A673 (cell line): ENCODE measurements at regions not wholly inside any gene's neighbourhood (a gene's known extent, or its start where the extent isn't known, plus 50 kb on each side); places are given as distances from the start of the nearest gene placed in this dataset.

Experiments
- BruUV-seq: library from RNA; stranded (reverse); fragments of 400-500 nt; replicated peaks from 2 replicates; lab custom pipeline; 2021; lab: Mats Ljungman, UMichigan
- CTCF ChIA-PET: fragments of 300-600 bp; sonication (Branson Sonifier 250); formaldehyde crosslinking; loops from one replicate; lab custom pipeline; 2022; ENCODE audit warnings: antibody characterized with exemption; lab: Charles Lee
- POLR2A ChIA-PET: fragments of 300-600 bp; sonication (Branson Sonifier 250); formaldehyde crosslinking; loops from one replicate; lab custom pipeline; 2022; ENCODE audit warnings: antibody characterized with exemption; ENCODE audit not compliant: low non-redundant PET; lab: Charles Lee
- DNase-seq: peaks from one replicate; pipeline ENCODE4 v3.0.0-alpha.2; 2015; ENCODE audit warnings: low spot score
- H3K27ac ChIP-seq: fragments of 200-600 bp; sonication (generic); 2 replicates; pipeline ENCODE4 v1.5.1; 2016; ENCODE audit warnings: mixed run types, low read depth, mild to moderate bottlenecking, mixed read lengths, antibody characterized with exemption, low read length; ENCODE audit not compliant: poor library complexity, severe bottlenecking
- H3K27me3 ChIP-seq: fragments of 200-600 bp; sonication (generic); replicated peaks from 2 replicates; pipeline ENCODE4 v1.6.1; 2017; ENCODE audit warnings: mixed run types, low read depth, mild to moderate bottlenecking, mixed read lengths, antibody characterized with exemption, low read length; ENCODE audit not compliant: insufficient read depth, poor library complexity
- H3K36me3 ChIP-seq: fragments of 200-600 bp; sonication (generic); 2 replicates; pipeline ENCODE4 v1.6.1; 2016; ENCODE audit warnings: mixed run types, mild to moderate bottlenecking, mixed read lengths, antibody characterized with exemption, low read length; ENCODE audit not compliant: insufficient read depth, poor library complexity, severe bottlenecking
- H3K4me1 ChIP-seq: fragments of 200-600 bp; sonication (generic); 2 replicates; pipeline ENCODE4 v1.6.1; 2017; ENCODE audit warnings: mixed run types, mild to moderate bottlenecking, mixed read lengths, antibody characterized with exemption, low read length; ENCODE audit not compliant: insufficient read depth, poor library complexity, severe bottlenecking
- H3K4me3 ChIP-seq: fragments of 200-600 bp; sonication (generic); 2 replicates; pipeline ENCODE4 v1.5.1; 2016; ENCODE audit warnings: low read depth, mixed run types, mild to moderate bottlenecking, mixed read lengths, low read length; ENCODE audit not compliant: poor library complexity, severe bottlenecking
- H3K9me3 ChIP-seq: fragments of 200-600 bp; sonication (generic); 2 replicates; pipeline ENCODE4 v1.6.1; 2016; ENCODE audit warnings: mixed run types, low read depth, mild to moderate bottlenecking, mixed read lengths, antibody characterized with exemption, low read length; ENCODE audit not compliant: poor library complexity, severe bottlenecking
- CTCF ChIP-seq: fragments of 300-800, 200-600 bp; sonication (generic); conservative IDR thresholded peaks from 2 replicates; pipeline ENCODE4 v1.5.1; 2017; ENCODE audit warnings: low read depth, mild to moderate bottlenecking, antibody characterized with exemption, low read length, moderate library complexity, mixed read lengths
- EZH2 ChIP-seq: fragments of 200-600 bp; sonication (generic); IDR thresholded peaks from 2 replicates; pipeline ENCODE4 v1.6.1; 2017; ENCODE audit warnings: borderline replicate concordance, low read depth, mild to moderate bottlenecking, mixed read lengths, antibody characterized with exemption, low read length; ENCODE audit not compliant: poor library complexity, severe bottlenecking
- intact Hi-C: fragments of 100-400 bp; cut with micrococcal nuclease; formaldehyde crosslinking; loops from one replicate; pipeline ENCODE4 v1.10.0; 2022; ENCODE audit not compliant: unreplicated experiment

GRCh38 chr10:106278383-106278782, 886.1 kb downstream of the SORCS1 start:
- Histone ChIP-seq H3K9me3 (no peaks in the 10 kb centered on the region), H3K4me1 (no peaks in the 10 kb centered on the region), H3K36me3 (no peaks in the 10 kb centered on the region), H3K4me3 (no peak overlapping the region), H3K27ac (no peak overlapping the region), H3K27me3 (no peaks in the 10 kb centered on the region)
- ChIA-PET CTCF (no interaction called here), POLR2A (no interaction called here)
- intact Hi-C loops, result no loop called here
- no TSS peak for BruUV-seq
- DNase-seq, result peak; percentile 17
- no peak for TF ChIP-seq EZH2
- TF ChIP-seq CTCF, result peak; percentile 33; the same call in 1 of the 2 replicates

- Histone ChIP-seq H3K27me3 (no peaks in the 10 kb centered on the region), H3K4me3 (no peak overlapping the region), H3K36me3 (no peaks in the 10 kb centered on the region), H3K9me3 (no peaks in the 10 kb centered on the region), H3K4me1 (no peaks in the 10 kb centered on the region), H3K27ac (no peak overlapping the region)
- DNase-seq, result no peak
- intact Hi-C loops, result no loop called here
- ChIA-PET CTCF (no interaction called here), POLR2A (no interaction called here)
- no TSS peak for BruUV-seq
- TF ChIP-seq CTCF (no peak), EZH2 (no peak)
These were observed 893.3 kb downstream of the SORCS1 start for GRCh38 chr10:106271237-106271636.

GRCh38 chr10:106268000-106268399, 896.5 kb downstream of the SORCS1 start:
- Histone ChIP-seq H3K27me3 (no peaks in the 10 kb centered on the region), H3K4me3 (no peak overlapping the region), H3K4me1 (no peaks in the 10 kb centered on the region), H3K9me3 (no peaks in the 10 kb centered on the region), H3K36me3 (no peaks in the 10 kb centered on the region), H3K27ac (no peak overlapping the region)
- intact Hi-C loops, result no loop called here
- ChIA-PET CTCF (no interaction called here), POLR2A (no interaction called here)
- BruUV-seq, result no TSS peak
- TF ChIP-seq CTCF, result no peak
- TF ChIP-seq EZH2, result no peak
- no peak for DNase-seq
